Epithelial cell of prostate (primary cell): ENCODE measurements at regions not wholly inside any gene's neighbourhood (a gene's known extent, or its start where the extent isn't known, plus 50 kb on each side); places are given as distances from the start of the nearest gene placed in this dataset.
"Not testable (repeated sequence)": the region's sequence is repeated elsewhere in the genome, so short reads cannot be mapped to it uniquely, and the experiment has no call there.

Experiments
- DNase-seq: peaks from one replicate; pipeline ENCODE4 v3.0.0-alpha.2; 2011; ENCODE audit warnings: low read depth, low spot score
- H3K27ac ChIP-seq: fragments of 450-650 bp; 2 replicates; pipeline ENCODE4 v1.5.1; 2017; ENCODE audit warnings: mild to moderate bottlenecking

DNA sequence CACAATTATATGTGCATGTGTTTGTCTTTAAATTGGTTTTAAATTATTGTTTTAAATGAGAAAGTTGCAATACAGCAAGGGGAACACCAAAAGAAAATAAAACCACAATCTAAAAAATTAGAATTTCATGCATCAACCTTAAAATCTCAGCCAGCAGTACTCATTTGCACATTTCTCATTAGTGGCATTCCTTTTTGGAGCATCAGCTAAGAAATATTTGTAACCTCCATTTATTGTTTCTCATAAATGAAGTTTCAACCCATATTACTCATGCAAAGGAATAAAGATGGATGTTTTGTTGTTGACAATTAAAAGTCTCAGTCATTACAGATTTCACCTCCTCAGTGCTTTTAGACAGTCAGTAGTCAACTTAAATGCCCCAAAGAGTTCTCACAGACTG lies 160.1 kb downstream of the TBX15 start:
- H3K27ac ChIP-seq, result no peak overlapping the region
- no peak for DNase-seq

DNA sequence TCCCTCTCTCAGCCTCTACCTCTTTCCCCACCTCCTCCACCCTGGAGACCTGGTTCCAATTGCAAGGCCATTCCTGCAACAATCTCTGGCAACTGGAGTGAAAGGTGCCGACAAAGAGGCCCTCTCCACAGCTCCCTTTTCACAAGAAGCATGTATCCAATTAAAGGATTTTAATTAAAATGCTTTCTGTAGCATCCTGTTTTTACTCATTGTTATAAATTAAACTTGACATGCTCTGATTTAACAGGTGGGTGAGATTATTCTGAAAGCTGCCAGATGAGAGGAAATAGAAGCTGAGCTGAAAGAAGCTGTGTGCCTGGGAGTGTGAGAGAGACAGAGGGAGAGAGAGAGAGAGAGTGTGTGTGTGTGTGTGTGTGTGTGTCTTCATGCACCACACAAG lies 160.5 kb downstream of the TBX15 start:
- no peak overlapping the region for H3K27ac ChIP-seq
- no peak for DNase-seq

GRCh38 chr1:118827207-118827606 lies 160.9 kb downstream of the TBX15 start:
- no peak overlapping the region for H3K27ac ChIP-seq
- no peak for DNase-seq

GRCh38 chr1:118826669-118827068 lies 161.5 kb downstream of the TBX15 start:
- H3K27ac ChIP-seq, result no peak overlapping the region
- DNase-seq, result peak; percentile 16

DNA sequence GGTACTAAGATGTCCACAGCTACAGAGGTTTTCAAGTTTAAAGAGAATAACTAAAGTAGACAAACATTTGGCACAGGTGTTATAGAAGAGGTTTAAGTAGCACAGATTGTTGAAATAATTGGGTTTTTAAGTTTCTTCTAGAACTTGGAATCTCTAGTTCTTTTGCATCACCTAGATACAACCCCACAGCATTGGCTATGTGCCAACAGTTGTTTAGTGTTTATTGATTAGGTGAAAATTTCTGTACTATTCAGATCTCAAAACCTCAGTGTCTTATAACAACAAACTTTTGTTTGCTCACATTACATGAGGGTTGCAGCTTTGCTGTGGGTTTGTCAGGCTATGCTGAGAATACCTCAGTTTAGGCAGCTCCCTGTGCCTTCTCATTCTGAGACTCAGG lies 162.5 kb downstream of the TBX15 start:
- DNase-seq, result no peak
- no peak overlapping the region for H3K27ac ChIP-seq

DNA sequence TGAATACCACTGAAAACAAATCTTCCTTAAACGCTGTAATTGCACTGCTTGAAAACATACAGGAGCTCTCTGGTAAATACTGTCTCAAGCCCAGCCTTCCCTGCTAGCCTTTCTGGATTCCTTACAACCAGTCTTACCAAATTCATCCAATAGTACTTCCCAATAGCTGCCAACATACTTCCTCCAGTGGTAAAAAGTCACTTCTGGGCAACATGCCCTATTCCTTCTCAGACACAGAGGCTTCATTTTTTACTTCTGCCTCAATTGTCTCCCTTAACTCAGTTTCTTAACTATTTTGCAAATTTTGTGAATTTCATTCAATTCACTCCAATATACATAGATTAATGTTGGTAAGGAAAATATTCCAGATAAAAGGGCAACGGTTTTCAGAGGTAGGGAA lies 166.3 kb downstream of the TBX15 start:
- DNase-seq, result no peak
- no peak overlapping the region for H3K27ac ChIP-seq

DNA sequence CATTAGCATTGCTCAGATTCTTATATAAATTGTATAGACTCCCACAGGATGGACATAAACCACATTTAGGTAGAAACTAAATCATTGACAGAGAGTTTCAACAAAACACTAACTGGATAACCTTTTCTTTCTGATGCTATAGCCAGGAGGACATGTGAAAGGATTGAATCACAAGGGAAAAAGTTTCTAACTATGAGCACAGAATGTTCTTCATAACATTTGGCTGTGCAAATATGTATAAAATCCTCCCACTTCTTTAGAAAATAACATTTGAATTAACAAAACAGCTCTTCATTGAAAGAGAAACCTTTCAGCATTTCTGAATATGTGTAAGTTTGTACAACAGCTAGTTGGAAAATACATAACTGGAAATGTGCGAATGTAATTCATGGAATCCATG lies 167.3 kb downstream of the TBX15 start:
- DNase-seq, result no peak
- no peak overlapping the region for H3K27ac ChIP-seq

- no peak for DNase-seq
- no peak overlapping the region for H3K27ac ChIP-seq
Measured at GRCh38 chr1:118815909-118816308, 172.2 kb downstream of the TBX15 start.

- DNase-seq, result no peak
- no peak overlapping the region for H3K27ac ChIP-seq
Measured at GRCh38 chr1:118812555-118812954, 175.6 kb downstream of the TBX15 start.

DNA sequence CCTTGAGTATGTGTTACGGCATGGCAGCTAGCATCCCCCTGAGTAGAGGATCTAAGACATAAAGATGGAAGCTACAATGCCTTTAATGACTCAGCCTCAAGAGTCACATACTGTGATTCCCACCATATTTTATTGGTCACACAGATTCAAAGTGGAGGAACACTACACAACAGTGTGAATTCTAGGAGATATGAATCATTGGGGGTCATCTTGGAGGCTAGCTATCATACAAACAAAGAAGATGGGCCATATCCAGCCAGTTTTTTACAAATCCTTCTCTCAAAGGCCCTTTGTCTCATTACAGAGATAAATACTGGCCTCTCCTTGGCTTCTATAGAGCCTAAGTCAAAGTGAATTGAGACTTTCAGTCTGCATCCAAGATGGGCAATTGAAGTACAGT lies 177.0 kb downstream of the TBX15 start:
- no peak for DNase-seq
- H3K27ac ChIP-seq, result no peak overlapping the region

DNA sequence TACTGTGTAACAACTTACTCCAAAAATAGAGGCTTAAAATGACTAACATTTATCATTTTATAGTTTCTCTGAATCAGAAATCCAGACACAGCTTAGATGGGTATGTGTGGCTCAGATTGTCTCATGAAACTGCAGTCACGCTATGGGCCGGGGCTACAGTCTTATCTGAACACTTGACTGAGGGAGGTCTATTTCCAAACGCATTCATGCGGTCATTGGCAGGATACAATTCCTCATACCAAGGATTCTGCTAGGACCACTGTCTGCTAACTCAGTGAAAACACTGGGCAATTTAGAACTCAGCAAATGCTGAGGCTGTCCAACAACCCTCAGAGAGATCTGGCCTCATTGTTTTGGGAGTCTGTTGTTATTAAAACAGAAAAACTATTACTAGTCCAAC lies 178.6 kb downstream of the TBX15 start:
- DNase-seq, result no peak
- no peak overlapping the region for H3K27ac ChIP-seq

DNA sequence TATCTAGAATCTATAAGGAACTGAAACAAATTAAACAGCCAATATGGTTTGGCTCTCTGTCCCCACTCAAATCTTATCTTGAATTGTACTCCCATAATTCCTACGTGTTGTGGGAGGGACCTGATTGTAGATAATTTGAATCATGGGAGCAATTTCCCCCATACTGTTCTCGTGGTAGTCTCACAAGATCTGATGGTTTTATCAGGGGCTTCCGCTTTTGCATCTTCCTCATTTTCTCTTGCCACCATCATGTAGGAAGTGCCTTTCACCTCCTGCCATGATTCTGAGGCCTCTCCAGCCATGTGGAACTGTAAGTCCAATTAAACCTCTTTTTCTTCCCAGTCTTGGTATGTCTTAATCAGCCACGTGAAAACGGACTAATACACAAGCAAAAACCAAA lies 185.0 kb downstream of the TBX15 start:
- not testable (repeated sequence) for H3K27ac ChIP-seq, DNase-seq

DNA sequence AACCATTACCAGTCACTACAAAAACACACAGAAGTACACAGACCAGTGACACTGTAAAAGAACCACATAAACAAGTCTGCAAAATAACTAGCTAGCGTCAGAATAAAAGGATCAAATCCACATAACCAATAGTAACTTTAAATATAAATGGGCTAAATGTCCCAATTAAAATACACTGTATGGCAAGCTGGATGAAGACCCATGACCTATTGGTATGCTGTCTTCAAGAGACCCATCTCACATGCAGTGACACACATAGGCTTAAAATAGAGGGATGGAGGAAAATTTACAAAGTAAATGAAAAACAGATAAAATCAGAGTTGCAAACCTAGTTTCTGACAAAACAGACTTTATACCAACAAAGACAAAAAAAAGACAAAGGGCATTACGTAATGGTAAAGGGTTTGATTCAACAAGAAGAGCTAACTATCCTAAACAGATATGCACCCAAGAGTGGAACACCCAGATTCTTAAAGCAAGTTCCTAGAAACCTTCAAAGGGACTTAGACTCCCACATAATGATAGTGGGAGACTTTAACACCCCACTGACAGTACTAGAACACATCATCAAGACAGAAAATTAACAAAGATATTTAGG lies 196.9 kb downstream of the TBX15 start:
- DNase-seq, result no peak
- no peak overlapping the region for H3K27ac ChIP-seq

DNA sequence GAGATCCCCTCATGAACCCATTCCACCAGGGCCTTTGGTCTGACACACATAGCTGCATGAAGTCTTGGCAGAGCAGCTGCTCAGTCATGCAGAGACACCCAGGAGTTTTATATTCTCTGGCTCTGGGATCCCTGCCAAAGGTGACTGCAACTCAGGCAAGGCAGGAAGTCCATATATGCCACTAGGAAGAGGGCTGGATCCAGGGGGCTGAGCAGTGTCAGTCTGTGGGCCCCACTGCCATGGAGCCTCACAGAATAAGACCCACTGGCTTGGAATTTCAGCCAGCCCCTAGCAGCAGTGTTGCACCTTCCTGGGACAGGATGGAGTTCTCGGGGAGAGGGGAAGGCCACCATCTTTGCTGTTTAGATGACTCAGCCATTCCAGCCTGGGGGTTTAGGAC lies 199.7 kb downstream of the TBX15 start:
- H3K27ac ChIP-seq, result no peak overlapping the region
- peak; percentile 14 for DNase-seq

GRCh38 chr1:118786454-118787155 lies 201.5 kb downstream of the TBX15 start:
- DNase-seq, result no peak
- H3K27ac ChIP-seq, result no peak overlapping the region

- no peak for DNase-seq
- no peak overlapping the region for H3K27ac ChIP-seq
Measured at GRCh38 chr1:118785246-118785645, 202.9 kb downstream of the TBX15 start.

DNA sequence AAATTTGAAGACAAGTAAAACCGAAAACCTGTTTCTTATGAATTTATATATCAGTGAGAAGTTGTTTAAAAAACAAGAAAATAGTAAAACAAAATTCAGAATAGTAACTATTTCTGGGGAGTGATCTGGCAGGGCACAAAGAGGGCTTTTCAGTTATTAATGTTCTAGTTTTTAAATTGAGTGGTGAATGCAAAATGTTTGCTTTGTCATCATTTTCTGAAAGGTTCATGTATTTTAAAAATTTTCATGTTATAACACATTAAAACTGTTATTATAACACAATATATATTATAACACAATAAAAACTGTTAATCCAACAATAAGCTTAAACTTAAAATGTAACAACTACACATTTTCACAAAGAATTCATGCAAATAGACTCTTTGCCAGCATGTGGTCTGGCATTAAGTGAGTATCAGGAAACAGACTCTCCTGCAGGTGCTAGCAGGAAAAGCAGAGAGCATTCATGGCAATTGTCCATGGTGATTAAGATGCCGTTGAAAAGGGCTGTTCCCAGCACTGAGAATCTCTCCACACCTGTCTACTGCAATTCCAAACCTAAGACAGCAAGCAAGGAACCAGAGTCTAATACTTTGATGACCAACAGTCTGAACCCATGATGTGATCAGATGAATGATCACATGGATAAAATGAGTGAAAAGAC lies 204.9 kb downstream of the TBX15 start:
- no peak for DNase-seq

GRCh38 chr1:118773656-118774055 lies 214.5 kb downstream of the TBX15 start:
- H3K27ac ChIP-seq, result no peak overlapping the region
- DNase-seq, result no peak

More for the DNA sequence above, 204.9 kb downstream of the TBX15 start:
- H3K27ac ChIP-seq, result no peak overlapping the region

GRCh38 chr1:118767971-118768370 lies 220.2 kb downstream of the TBX15 start:
- no peak overlapping the region for H3K27ac ChIP-seq
- DNase-seq, result no peak

- no peak for DNase-seq
- H3K27ac ChIP-seq, result no peak overlapping the region
Measured at GRCh38 chr1:118753976-118754375, 234.2 kb downstream of the TBX15 start.

DNA sequence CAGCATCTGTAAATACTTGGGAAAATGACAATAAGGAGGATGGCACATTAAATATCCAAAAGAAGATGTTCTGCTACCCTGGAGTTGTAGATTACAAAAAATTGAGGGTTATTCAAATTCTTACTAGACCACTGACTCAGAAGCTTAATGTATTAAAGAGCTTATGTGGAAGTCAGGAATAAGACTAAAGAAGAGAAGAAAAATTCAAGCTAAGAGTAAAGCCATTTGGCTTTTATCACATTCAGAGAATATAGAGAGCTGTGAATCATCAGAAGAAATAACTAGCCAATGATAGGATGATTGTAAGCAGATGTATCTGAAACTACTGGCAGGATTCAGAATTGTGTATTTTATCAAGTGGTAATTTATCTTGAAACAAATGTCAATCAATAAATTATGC lies 237.0 kb downstream of the TBX15 start:
- no peak overlapping the region for H3K27ac ChIP-seq
- DNase-seq, result no peak

GRCh38 chr1:118744420-118744819 lies 243.7 kb downstream of the TBX15 start:
- no peak for DNase-seq

More at GRCh38 chr1:118744420-118744819, 243.7 kb downstream of the TBX15 start:
- no peak overlapping the region for H3K27ac ChIP-seq
